Gastroesophageal sphincter (tissue), 4 donors: ENCODE measurements at regions not wholly inside any gene's neighbourhood (a gene's known extent, or its start where the extent isn't known, plus 50 kb on each side); places are given as distances from the start of the nearest gene placed in this dataset.

Experiments used
- ATAC-seq: fragments of 150-250 bp; one replicate; pipeline ENCODE4 v1.9.1; 2016; ENCODE audit warnings: mild to moderate bottlenecking, moderate library complexity
- H3K27ac ChIP-seq, 4 donors: fragments of 200-600 bp; sonication (generic) in 3 of 4; 1 replicate in 3 of 4; 2 replicates in 1 of 4; pipeline ENCODE4 v1.5.1; 2016 to 2019
- H3K27me3 ChIP-seq: fragments of 200-600 bp; sonication (generic); one replicate; pipeline ENCODE4 v1.5.1; 2019
- H3K36me3 ChIP-seq, 2 donors: fragments of 200-600 bp; sonication (generic); one replicate each; pipeline ENCODE4 v1.5.1; 2019; ENCODE audit warnings: control low read depth in 1 of 2
- H3K4me1 ChIP-seq, 3 donors: fragments of 200-600 bp; sonication (generic); 1 replicate in 2 of 3; 2 replicates in 1 of 3; pipeline ENCODE4 v1.5.1; 2016 to 2019; ENCODE audit warnings: control low read depth in 2 of 3
- H3K4me3 ChIP-seq, 2 donors: fragments of 200-600 bp; sonication (generic); one replicate each; pipeline ENCODE4 v1.5.1; 2019; ENCODE audit warnings: mild to moderate bottlenecking in 1 of 2, moderate library complexity in 1 of 2
- H3K9me3 ChIP-seq, 3 donors: fragments of 200-600 bp; sonication (generic); one replicate each; pipeline ENCODE4 v1.5.1; 2017 to 2019; ENCODE audit warnings: control low read depth in 2 of 3
- EP300 ChIP-seq: sonication (generic); formaldehyde crosslinking; IDR thresholded peaks from one replicate; pipeline ENCODE4 v1.6.1; 2017; ENCODE audit warnings: antibody characterized with exemption, mild to moderate bottlenecking
- POLR2A ChIP-seq, 2 donors: fragments of 450-650 bp; IDR thresholded peaks; one replicate each; pipeline ENCODE4 v1.6.1; 2017; ENCODE audit warnings: antibody characterized with exemption in 2 of 2, mild to moderate bottlenecking in 2 of 2, moderate library complexity in 1 of 2
- POLR2AphosphoS5 ChIP-seq: sonication (generic); formaldehyde crosslinking; IDR thresholded peaks from one replicate; pipeline ENCODE4 v1.6.1; 2017; ENCODE audit warnings: antibody characterized with exemption
- WGBS, 2 donors: methylation state at CpG; one replicate each; pipeline ENCODE4 v1.1.5; 2018; ENCODE audit warnings: low coverage in 1 of 2; 5-methylcytosine and 5-hydroxymethylcytosine counted together
- TF ChIP-seq, protein P1 (sequence below), 4 experiments: fragments of 200-600 bp in 2 of 4; fragments of 450-650 bp in 2 of 4; sonication (generic) in 1 of 4; IDR thresholded peaks; one replicate each; pipeline ENCODE4 v1.5.1; 2017 to 2019; ENCODE audit warnings: antibody characterized with exemption in 4 of 4, mild to moderate bottlenecking in 2 of 4, moderate library complexity in 2 of 4

DNA sequence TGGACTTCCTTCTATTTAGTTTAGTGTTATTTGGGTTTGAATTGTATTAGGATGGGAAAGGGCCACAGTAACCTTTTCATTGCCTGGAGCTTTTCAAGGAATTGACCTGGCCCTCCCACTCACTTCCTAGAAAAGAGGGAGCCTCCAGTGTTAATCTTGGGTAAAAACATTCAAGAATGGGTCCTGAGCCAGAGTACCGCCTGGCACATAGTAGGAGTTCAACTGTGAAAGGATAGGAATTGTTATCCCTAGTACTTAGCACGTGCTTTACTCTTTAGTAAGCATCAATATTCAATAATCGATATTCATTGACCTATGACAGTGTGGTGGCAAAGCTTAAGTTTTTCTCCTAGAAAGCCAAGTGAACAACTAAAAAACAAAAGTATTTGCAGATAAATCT, 179.9 kb downstream of the IRS1 start:
- Histone ChIP-seq H3K4me1 (peaks cover 0 to 16% (median 0%) of the 10 kb centered on the region in 3 donors), H3K27me3 (no peaks in the 10 kb centered on the region), H3K9me3 (no peaks in the 10 kb centered on the region), H3K4me3 (no peak overlapping the region), H3K36me3 (no peaks in the 10 kb centered on the region), H3K27ac (no peak overlapping the region)
- 100% methylated on average over 3 of the region's 3 CpGs for WGBS, 2 donors
- TF ChIP-seq POLR2AphosphoS5 (no peak), POLR2A (IDR thresholded peaks at IDR 0.05) (no peak), EP300 (no peak)
- TF ChIP-seq, protein P1, sequence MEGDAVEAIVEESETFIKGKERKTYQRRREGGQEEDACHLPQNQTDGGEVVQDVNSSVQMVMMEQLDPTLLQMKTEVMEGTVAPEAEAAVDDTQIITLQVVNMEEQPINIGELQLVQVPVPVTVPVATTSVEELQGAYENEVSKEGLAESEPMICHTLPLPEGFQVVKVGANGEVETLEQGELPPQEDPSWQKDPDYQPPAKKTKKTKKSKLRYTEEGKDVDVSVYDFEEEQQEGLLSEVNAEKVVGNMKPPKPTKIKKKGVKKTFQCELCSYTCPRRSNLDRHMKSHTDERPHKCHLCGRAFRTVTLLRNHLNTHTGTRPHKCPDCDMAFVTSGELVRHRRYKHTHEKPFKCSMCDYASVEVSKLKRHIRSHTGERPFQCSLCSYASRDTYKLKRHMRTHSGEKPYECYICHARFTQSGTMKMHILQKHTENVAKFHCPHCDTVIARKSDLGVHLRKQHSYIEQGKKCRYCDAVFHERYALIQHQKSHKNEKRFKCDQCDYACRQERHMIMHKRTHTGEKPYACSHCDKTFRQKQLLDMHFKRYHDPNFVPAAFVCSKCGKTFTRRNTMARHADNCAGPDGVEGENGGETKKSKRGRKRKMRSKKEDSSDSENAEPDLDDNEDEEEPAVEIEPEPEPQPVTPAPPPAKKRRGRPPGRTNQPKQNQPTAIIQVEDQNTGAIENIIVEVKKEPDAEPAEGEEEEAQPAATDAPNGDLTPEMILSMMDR (IDR thresholded peaks at IDR 0.05): no peak
- ATAC-seq: no peak

DNA sequence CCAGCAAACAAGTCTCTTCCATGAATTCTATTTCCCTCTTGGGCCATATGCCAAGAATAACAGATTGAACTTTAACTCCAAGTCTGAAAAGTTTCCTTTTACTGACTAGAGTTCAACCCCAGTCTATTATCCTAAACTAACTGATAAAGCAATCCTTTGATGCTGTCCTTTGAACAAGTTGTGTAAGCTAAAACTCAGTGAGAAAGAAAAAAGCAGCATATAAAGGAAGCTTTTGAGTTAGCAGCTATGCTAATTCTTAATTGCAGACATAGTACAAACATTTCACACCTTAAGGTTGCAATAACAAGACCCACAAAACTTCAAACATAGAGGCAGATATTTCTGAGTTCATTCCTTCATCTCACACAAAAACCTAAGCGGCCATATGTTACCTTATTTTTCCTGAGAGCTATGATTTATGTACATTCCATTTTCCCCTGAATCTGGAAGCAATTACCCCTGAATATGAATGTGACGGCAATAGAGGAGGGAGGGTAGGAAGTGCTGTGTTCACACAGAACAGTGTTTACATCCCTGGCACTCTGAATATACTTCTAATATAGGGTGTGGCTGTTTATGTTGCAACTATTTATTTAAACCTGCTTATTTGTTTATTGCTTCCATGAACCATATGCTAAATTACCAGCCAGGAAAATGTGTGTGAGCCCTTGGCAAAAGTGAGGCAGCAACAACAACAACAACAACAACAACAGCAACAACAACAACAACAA, 180.6 kb downstream of the IRS1 start:
- WGBS, 2 donors: 33 to 57% methylated on average over 1 to 2 of the region's 2 CpGs
- Histone ChIP-seq H3K4me1 (peaks cover 0 to 13% (median 0%) of the 10 kb centered on the region in 3 donors), H3K27me3 (no peaks in the 10 kb centered on the region), H3K4me3 (no peak overlapping the region), H3K9me3 (no peaks in the 10 kb centered on the region), H3K27ac (no peak overlapping the region), H3K36me3 (no peaks in the 10 kb centered on the region)
- ATAC-seq: no peak
- TF ChIP-seq, protein P1 (IDR thresholded peaks at IDR 0.05): no peak
- TF ChIP-seq POLR2AphosphoS5 (no peak), EP300 (no peak), POLR2A (IDR thresholded peaks at IDR 0.05) (no peak)

DNA sequence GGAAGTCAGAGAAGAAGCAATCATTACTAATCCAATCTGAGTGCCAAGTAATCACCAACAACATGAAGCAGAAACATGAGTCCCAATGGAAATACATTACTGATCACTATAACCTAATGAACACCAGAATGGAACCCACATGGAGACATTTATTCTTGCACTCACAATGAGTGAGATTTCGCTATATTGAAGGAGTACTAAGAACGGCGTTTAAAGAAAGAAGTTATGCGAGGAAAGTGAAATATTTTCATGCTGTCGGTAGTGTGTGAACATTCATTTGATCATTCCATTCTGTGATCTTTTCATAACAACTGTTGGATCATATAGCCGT, 181.1 kb downstream of the IRS1 start:
- whole genome bisulfite sequencing, 2 donors: 65 to 84% methylated on average over 6 of the region's 6 CpGs
- H3K36me3 ChIP-seq: no peaks in the 10 kb centered on the region
- TF ChIP-seq POLR2A (IDR thresholded peaks at IDR 0.05): no peak
- no peak for TF ChIP-seq POLR2AphosphoS5
- TF ChIP-seq, protein P1 (IDR thresholded peaks at IDR 0.05): no peak
- TF ChIP-seq EP300: no peak
- no peak overlapping the region for H3K4me3 ChIP-seq
- no peak for ATAC-seq
- peaks cover 0 to 8% (median 0%) of the 10 kb centered on the region in 3 donors for H3K4me1 ChIP-seq
- no peak overlapping the region for H3K27ac ChIP-seq
- H3K9me3 ChIP-seq: no peaks in the 10 kb centered on the region
- no peaks in the 10 kb centered on the region for H3K27me3 ChIP-seq

DNA sequence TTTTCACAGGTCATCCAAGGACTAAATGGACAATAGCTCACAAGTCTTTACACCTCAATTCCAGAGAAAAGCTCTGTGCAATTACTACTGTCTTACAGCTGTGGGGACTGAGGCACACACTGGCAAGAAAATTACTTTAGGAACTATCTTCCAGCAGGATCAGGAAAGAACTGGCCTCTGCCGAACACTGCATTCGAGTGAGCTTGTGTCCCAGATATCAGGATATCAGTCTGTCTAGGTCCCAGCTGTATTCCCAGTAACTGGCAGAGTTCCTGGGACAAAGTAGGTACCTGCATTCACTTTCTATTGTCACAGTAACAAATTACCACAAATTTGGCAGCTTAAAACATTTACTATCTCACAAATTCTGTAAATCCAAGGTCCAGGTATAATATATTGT, 183.7 kb downstream of the IRS1 start:
- H3K4me1 ChIP-seq: no peaks in the 10 kb centered on the region
- 60 to 80% methylated on average over 1 of the region's 2 CpGs for WGBS, 2 donors
- TF ChIP-seq POLR2AphosphoS5: no peak
- TF ChIP-seq EP300: no peak
- no peak for TF ChIP-seq POLR2A (IDR thresholded peaks at IDR 0.05)
- TF ChIP-seq, protein P1 (IDR thresholded peaks at IDR 0.05): no peak
- H3K27me3 ChIP-seq: no peaks in the 10 kb centered on the region
- no peak for ATAC-seq
- H3K9me3 ChIP-seq: no peaks in the 10 kb centered on the region
- H3K4me3 ChIP-seq: no peak overlapping the region
- H3K27ac ChIP-seq: no peak overlapping the region
- H3K36me3 ChIP-seq: no peaks in the 10 kb centered on the region

DNA sequence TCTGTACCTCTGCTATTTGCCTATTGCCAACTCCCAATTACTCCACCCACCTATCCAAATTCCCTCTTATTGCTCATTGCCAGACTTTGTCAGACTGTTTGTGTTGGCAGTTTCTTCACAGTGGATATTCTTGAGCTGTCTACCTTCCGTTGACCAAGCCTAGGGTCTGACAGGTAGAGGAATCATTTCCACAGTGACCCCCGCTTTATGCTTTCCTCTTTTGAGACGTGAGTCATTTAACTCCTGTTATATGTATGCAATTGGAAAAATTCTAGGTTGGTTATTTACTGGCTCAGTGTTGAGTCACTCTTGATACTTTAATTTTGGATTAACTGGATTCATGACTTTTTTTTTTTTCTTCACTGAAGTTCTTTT, 187.7 kb downstream of the IRS1 start:
- no peaks in the 10 kb centered on the region for H3K36me3 ChIP-seq
- H3K4me1 ChIP-seq: no peaks in the 10 kb centered on the region
- 58 to 82% methylated on average over 3 of the region's 3 CpGs for WGBS, 2 donors
- no peak for ATAC-seq
- no peak overlapping the region for H3K27ac ChIP-seq
- no peaks in the 10 kb centered on the region for H3K27me3 ChIP-seq
- H3K4me3 ChIP-seq: no peak overlapping the region
- TF ChIP-seq POLR2A (IDR thresholded peaks at IDR 0.05) (no peak), EP300 (no peak)
- no peaks in the 10 kb centered on the region for H3K9me3 ChIP-seq
